HG02970 (cell line): ENCODE measurements at regions not wholly inside any gene's neighbourhood (a gene's known extent, or its start where the extent isn't known, plus 50 kb on each side); places are given as distances from the start of the nearest gene placed in this dataset.
A peak's percentile ranks its signal among the peaks of the same experiment; 100 is the strongest.

Experiments
- ATAC-seq: cut with Tn5 transposase; IDR thresholded peaks from one replicate; pipeline ENCODE4 v1.9.1; 2021; ENCODE audit warnings: mild to moderate bottlenecking, moderate library complexity, moderate number of reproducible peaks; ENCODE audit not compliant: unreplicated experiment, low FRiP score

- ATAC-seq, result no peak
Measured at GRCh38 chr7:20267482-20267881, 50.3 kb upstream of the MACC1 start.

- ATAC-seq, result no peak
Measured at GRCh38 chr7:20268824-20269223, 51.6 kb upstream of the MACC1 start.

DNA sequence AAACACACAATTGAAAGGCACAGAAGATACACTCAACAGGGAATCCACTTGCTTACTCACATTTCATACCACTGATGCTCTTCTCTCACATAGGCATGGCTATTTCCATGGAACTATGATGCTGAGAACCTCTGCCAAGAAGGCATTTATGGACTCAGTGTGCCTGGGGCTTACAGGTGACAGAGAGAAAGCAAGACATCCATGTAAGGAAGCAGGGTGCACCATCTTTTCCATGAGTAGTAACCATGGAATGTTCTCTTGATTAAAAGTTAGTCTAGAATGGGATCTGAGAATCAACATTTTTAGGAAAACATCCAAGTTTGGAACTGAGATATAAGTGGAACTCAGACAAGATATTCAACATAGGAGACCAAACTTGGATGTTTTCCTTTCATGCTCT, 52.5 kb upstream of the MACC1 start:
- no peak for ATAC-seq

GRCh38 chr7:20270371-20270770, 53.2 kb upstream of the MACC1 start:
- no peak for ATAC-seq

GRCh38 chr7:20270867-20271266, 53.7 kb upstream of the MACC1 start:
- peak; percentile 69 for ATAC-seq

DNA sequence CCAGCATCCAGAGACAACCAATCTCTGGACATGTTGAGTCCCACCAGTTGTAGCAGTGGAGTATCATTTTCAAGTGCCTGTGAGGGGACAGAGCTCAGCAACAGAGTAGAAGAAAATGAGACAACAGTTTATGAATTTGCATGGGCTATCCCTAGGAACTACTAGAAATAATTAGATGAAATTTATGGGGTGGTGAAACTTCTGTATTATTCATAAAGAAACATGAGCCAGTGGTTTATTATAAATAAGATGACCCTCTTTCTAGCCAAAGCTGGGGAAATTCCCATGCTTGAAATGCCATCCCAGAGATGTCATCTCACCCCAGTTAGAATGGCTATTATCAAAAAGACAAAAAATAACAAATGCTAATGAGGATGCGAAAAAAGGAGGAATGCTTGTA, 55.1 kb upstream of the ITGB8 start:
- ATAC-seq, result no peak

DNA sequence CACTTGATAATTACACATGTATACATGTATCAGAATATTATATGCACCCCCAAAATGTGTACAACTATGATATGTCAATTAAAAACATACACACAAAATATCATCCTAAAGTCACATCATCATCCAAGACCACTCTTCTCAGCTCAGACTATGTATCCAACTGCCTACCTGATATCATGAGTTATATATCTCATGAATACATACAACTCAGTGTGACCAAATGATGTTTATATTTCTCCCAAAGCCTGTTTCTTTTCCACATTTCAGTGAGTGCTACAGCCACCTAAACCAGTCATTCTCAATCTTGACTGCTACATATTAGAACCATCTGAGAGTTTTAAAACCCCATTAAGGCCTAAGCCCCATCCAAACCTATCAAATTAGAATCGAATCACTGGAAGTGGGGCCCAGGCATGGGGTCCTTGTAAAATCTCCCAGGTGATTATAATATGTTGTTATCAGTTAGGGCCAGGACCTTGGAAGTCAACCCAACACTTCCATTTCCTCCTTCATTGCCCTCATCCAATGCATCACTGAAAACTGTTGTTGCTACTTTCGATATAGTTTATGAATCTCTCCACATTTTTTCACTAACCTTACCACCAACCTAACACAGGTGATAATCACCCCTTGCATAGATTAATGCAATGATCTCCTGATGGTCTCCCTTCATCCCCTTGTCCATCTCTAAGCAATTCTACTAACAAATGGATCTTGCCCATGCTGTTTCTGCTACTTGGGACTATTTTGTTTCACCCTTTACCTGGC, 53.8 kb upstream of the ITGB8 start:
- ATAC-seq, result no peak

DNA sequence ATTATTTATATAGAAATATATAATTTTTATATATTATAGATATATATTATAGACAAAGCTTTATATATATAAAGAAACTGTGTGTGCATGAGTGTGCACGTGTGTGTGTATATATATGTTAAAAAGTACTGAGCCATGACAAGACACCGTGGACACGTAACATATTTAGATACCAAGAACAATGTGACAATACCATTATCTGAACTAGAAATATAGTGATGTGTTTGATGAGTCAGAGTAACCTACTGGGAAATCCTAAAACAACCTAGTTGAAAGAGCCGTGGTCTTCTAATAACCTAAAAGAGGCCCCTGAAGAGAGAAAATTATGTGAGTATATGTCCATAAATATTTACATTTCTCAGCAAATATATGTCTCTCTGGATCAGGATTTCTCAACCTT, 50.7 kb upstream of the ITGB8 start:
- ATAC-seq, result no peak

- no peak for ATAC-seq
Measured at GRCh38 chr7:20280475-20281351, 50.0 kb upstream of the ITGB8 start.
